H1 (cell line): ENCODE measurements at regions not wholly inside any gene's neighbourhood (a gene's known extent, or its start where the extent isn't known, plus 50 kb on each side); places are given as distances from the start of the nearest gene placed in this dataset.

ENCODE experiments used
- CTCF ChIA-PET: fragments of 300-600 bp; sonication (Branson Sonifier 250); formaldehyde crosslinking; loops from one replicate; lab custom pipeline; 2021; ENCODE audit not compliant: partially characterized antibody; lab: Charles Lee
- POLR2A ChIA-PET: fragments of 300-600 bp; sonication (Branson Sonifier 250); formaldehyde crosslinking; loops from one replicate; lab custom pipeline; 2021; ENCODE audit warnings: inconsistent platforms; ENCODE audit not compliant: partially characterized antibody; lab: Charles Lee
- DNase-seq, 2 experiments: peaks; one replicate each; pipeline versions ENCODE4 v3.0.0 to v3.0.0-alpha.2; 2010 to 2022; ENCODE audit warnings: low spot score in 2 of 2, low read depth in 1 of 2, mixed read lengths in 1 of 2
- FAIRE-seq: peaks from 2 replicates; lab custom pipeline; 2011; peaks lifted over from hg19 to GRCh38; lab: Jason Lieb, UNC
- H2AFZ ChIP-seq: 2 replicates; pipeline ENCODE4 v1.8.1; 2012; ENCODE audit warnings: low read length, inconsistent platforms
- H2AK5ac ChIP-seq: 2 replicates; pipeline ENCODE4 v1.6.1; 2013; ENCODE audit warnings: low read depth, low read length
- H2BK120ac ChIP-seq: replicated peaks from 2 replicates; pipeline ENCODE3; 2013; ENCODE audit warnings: low read depth, low read length, inconsistent platforms
- H2BK12ac ChIP-seq: 2 replicates; pipeline ENCODE4 v1.6.1; 2013; ENCODE audit warnings: low read depth, low read length
- H2BK15ac ChIP-seq: 2 replicates; pipeline ENCODE4 v1.6.1; 2013; ENCODE audit warnings: low read length
- H2BK20ac ChIP-seq: 2 replicates; pipeline ENCODE4 v1.6.1; 2013; ENCODE audit warnings: low read length
- H2BK5ac ChIP-seq: 2 replicates; pipeline ENCODE4 v1.6.1; 2013; ENCODE audit warnings: low read depth, low read length
- H3K14ac ChIP-seq: 2 replicates; pipeline ENCODE4 v1.6.1; 2013; ENCODE audit warnings: inconsistent platforms; ENCODE audit not compliant: insufficient read length
- H3K18ac ChIP-seq: 2 replicates; pipeline ENCODE4 v1.6.1; 2013; ENCODE audit warnings: low read length; ENCODE audit errors: extremely low read depth
- H3K23ac ChIP-seq: 2 replicates; pipeline ENCODE4 v1.6.1; 2013; ENCODE audit warnings: inconsistent platforms; ENCODE audit not compliant: insufficient read length
- H3K23me2 ChIP-seq: 2 replicates; pipeline ENCODE4 v1.6.1; 2013; ENCODE audit warnings: low read depth, low read length
- H3K27ac ChIP-seq: 2 replicates; pipeline ENCODE4 v1.6.1; 2011; ENCODE audit warnings: low read depth, low read length, inconsistent platforms
- H3K27me3 ChIP-seq, 4 experiments: replicated peaks in 1 of 4; 1 replicate in 1 of 4; 2 replicates in 3 of 4; pipeline versions ENCODE4 v1.6.1 to v1.8.1; 2011 to 2013; ENCODE audit warnings: low read length in 3 of 4, mild to moderate bottlenecking in 3 of 4, inconsistent platforms in 2 of 4, mixed read lengths in 2 of 4, moderate library complexity in 1 of 4; ENCODE audit not compliant: control insufficient read depth in 3 of 4, insufficient read depth in 3 of 4; ENCODE audit errors: extremely low read depth in 1 of 4
- H3K36me3 ChIP-seq, 4 experiments: 2 replicates each; pipeline versions ENCODE4 v1.6.1 to v1.8.1; 2011 to 2013; ENCODE audit warnings: mild to moderate bottlenecking in 4 of 4, low read length in 3 of 4, moderate library complexity in 2 of 4, control low read depth in 1 of 4, inconsistent platforms in 1 of 4; ENCODE audit not compliant: insufficient read depth in 4 of 4, control insufficient read depth in 2 of 4
- H3K4ac ChIP-seq: replicated peaks from 2 replicates; pipeline ENCODE3; 2013; ENCODE audit warnings: low read length, low read depth, mixed read lengths, inconsistent platforms; ENCODE audit not compliant: insufficient read length
- H3K4me1 ChIP-seq, 4 experiments: replicated peaks in 1 of 4; 1 replicate in 1 of 4; 2 replicates in 3 of 4; pipeline versions ENCODE4 v1.6.1 to v1.8.1; 2011 to 2013; ENCODE audit warnings: low read length in 3 of 4, inconsistent platforms in 2 of 4, mixed read lengths in 1 of 4; ENCODE audit not compliant: insufficient read depth in 4 of 4, control insufficient read depth in 3 of 4
- H3K4me2 ChIP-seq, 2 experiments: 2 replicates each; pipeline versions ENCODE4 v1.6.1 to v1.8.1; 2011 to 2013; ENCODE audit warnings: low read depth in 2 of 2, low read length in 2 of 2, control low read depth in 1 of 2, inconsistent platforms in 1 of 2, mild to moderate bottlenecking in 1 of 2; ENCODE audit not compliant: insufficient read depth in 1 of 2
- H3K4me3 ChIP-seq, 4 experiments: fragments of 200-600, 300-600 bp in 1 of 4; sonication (generic), shearing (Covaris generic), sonication (Bioruptor Twin) in 1 of 4; 2 replicates each; pipeline versions ENCODE4 v1.5.1 to v1.8.1; 2011 to 2016; ENCODE audit warnings: low read length in 4 of 4, low read depth in 3 of 4, control low read depth in 2 of 4, inconsistent platforms in 2 of 4, mild to moderate bottlenecking in 2 of 4, mixed read lengths in 1 of 4, moderate library complexity in 1 of 4; ENCODE audit not compliant: insufficient read depth in 2 of 4; ENCODE audit errors: extremely low read depth in 1 of 4
- H3K56ac ChIP-seq: replicated peaks from 2 replicates; pipeline ENCODE3; 2013; ENCODE audit warnings: low read depth, mild to moderate bottlenecking, mixed read lengths, low read length, inconsistent platforms; ENCODE audit not compliant: insufficient read length
- H3K79me1 ChIP-seq: 2 replicates; pipeline ENCODE4 v1.6.1; 2013; ENCODE audit warnings: low read depth, low read length, control low read depth
- H3K79me2 ChIP-seq, 2 experiments: 2 replicates each; pipeline versions ENCODE4 v1.6.1 to v1.8.1; 2012 to 2013; ENCODE audit warnings: low read length in 2 of 2, mild to moderate bottlenecking in 2 of 2, inconsistent platforms in 1 of 2; ENCODE audit not compliant: insufficient read depth in 2 of 2, control insufficient read depth in 1 of 2
- H3K9ac ChIP-seq, 4 experiments: replicated peaks in 1 of 4; 1 replicate in 1 of 4; 2 replicates in 3 of 4; pipeline versions ENCODE4 v1.6.1 to v1.8.1; 2011 to 2013; ENCODE audit warnings: low read depth in 3 of 4, low read length in 3 of 4, control low read depth in 2 of 4, mild to moderate bottlenecking in 2 of 4, moderate library complexity in 2 of 4, inconsistent platforms in 1 of 4; ENCODE audit errors: extremely low read depth in 1 of 4
- H3K9me3 ChIP-seq, 2 experiments: 2 replicates each; pipeline versions ENCODE4 v1.6.1 to v1.8.1; 2012 to 2013; ENCODE audit warnings: mild to moderate bottlenecking in 2 of 2, moderate library complexity in 2 of 2, control low read depth in 1 of 2, inconsistent platforms in 1 of 2, low read depth in 1 of 2, low read length in 1 of 2, mixed read lengths in 1 of 2; ENCODE audit not compliant: insufficient read depth in 2 of 2
- H4K20me1 ChIP-seq, 2 experiments: replicated peaks in 1 of 2; 2 replicates each; pipeline versions ENCODE3 to v1.8.1; 2011 to 2013; ENCODE audit warnings: inconsistent platforms in 2 of 2, low read length in 2 of 2, mild to moderate bottlenecking in 1 of 2; ENCODE audit not compliant: insufficient read depth in 2 of 2, control insufficient read depth in 1 of 2
- H4K5ac ChIP-seq: 2 replicates; pipeline ENCODE4 v1.6.1; 2013; ENCODE audit warnings: low read length, low read depth, mixed read lengths, inconsistent platforms; ENCODE audit not compliant: insufficient read length
- H4K8ac ChIP-seq: 2 replicates; pipeline ENCODE4 v1.8.0; 2013; ENCODE audit warnings: mild to moderate bottlenecking, moderate library complexity, low read length, inconsistent platforms; ENCODE audit not compliant: insufficient read depth; ENCODE audit errors: extremely low read depth
- H4K91ac ChIP-seq: replicated peaks from 2 replicates; pipeline ENCODE3; 2013; ENCODE audit warnings: low read length, mixed read lengths, inconsistent platforms; ENCODE audit not compliant: insufficient read length
- SIRT6 ChIP-seq: IDR thresholded peaks from one replicate; pipeline ENCODE4 v1.7.1; 2012; ENCODE audit warnings: low read length, inconsistent platforms
- WGBS, 2 experiments: shearing (Covaris generic) in 1 of 2; methylation state at CpG; one replicate each; pipeline versions ENCODE4 v1.1.6 to v1.1.7; 2013 to 2015; ENCODE audit warnings: low lambda C conversion rate in 2 of 2, mixed read lengths in 2 of 2, inconsistent platforms in 1 of 2, low coverage in 1 of 2, missing lambda C conversion rate in 1 of 2; ENCODE audit not compliant: insufficient replicate concordance in 2 of 2, insufficient coverage in 1 of 2, insufficient read length in 1 of 2; ENCODE audit errors: extremely low coverage in 1 of 2, missing lambda C conversion rate in 1 of 2; 5-methylcytosine and 5-hydroxymethylcytosine counted together

DNA sequence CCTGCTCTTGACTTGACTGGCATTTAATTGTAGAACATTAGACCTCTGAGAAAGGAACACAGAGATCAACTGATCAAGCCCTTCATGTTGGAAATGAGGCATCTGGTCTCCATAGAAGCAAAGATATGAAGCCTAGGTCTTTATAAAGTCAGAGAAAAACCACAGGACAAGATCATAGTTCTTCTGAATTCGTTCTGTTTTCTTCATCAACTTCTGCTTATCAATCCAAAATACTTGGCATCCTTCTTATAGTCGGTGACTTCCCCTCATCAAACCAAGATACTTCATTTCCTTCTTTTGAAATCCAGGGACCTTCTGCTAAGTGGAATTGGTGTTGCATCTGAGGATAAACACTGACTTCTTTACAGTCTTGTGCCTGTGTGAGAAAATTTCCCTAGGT is 77.1 kb upstream of the PRKCQ start:
- H3K36me3 ChIP-seq, result no peaks in the 10 kb centered on the region
- H3K79me2 ChIP-seq, result no peaks in the 10 kb centered on the region
- FAIRE-seq (no peak), DNase-seq (no peak)
- H3K4me1 ChIP-seq, result no peaks in the 10 kb centered on the region
- H2BK120ac ChIP-seq, result no peak overlapping the region
- H2BK5ac ChIP-seq, result no peak overlapping the region
- no peaks in the 10 kb centered on the region for H3K9me3 ChIP-seq
- no peak overlapping the region for H3K9ac ChIP-seq
- no peak overlapping the region for H2BK15ac ChIP-seq
- POLR2A ChIA-PET, result no interaction called here
- H3K23ac ChIP-seq, result no peak overlapping the region
- H4K91ac ChIP-seq, result no peak overlapping the region
- H4K5ac ChIP-seq, result no peak overlapping the region
- no peaks in the 10 kb centered on the region for H3K23me2 ChIP-seq
- no peaks in the 10 kb centered on the region for H3K27me3 ChIP-seq
- no peak overlapping the region for H3K27ac ChIP-seq
- no peak overlapping the region for H3K14ac ChIP-seq
- no peak overlapping the region for H3K4me2 ChIP-seq
- no peak overlapping the region for H3K18ac ChIP-seq
- no peaks in the 10 kb centered on the region for H4K20me1 ChIP-seq
- no peak for TF ChIP-seq SIRT6
- WGBS, 2 experiments, result 80% methylated on average over 2 of the region's 2 CpGs; no CpG with 5 or more reads in 1 of the 2 experiments
- H3K4me3 ChIP-seq, result no peak overlapping the region
- H2BK20ac ChIP-seq, result no peak overlapping the region
- CTCF ChIA-PET, result interaction anchor here (3.3 kb wide), 1 partner anchor 9 kb away, joined by 19 read pairs; no protein-coding TSS in a partner anchor
- no peaks in the 10 kb centered on the region for H3K79me1 ChIP-seq
- no peak overlapping the region for H2AK5ac ChIP-seq
- H3K4ac ChIP-seq, result no peak overlapping the region
- no peak overlapping the region for H2BK12ac ChIP-seq
- no peak overlapping the region for H3K56ac ChIP-seq
- no peak overlapping the region for H4K8ac ChIP-seq
- no peak overlapping the region for H2AFZ ChIP-seq
